Skeletal muscle tissue (tissue), 3 donors: ENCODE measurements at regions not wholly inside any gene's neighbourhood (a gene's known extent, or its start where the extent isn't known, plus 50 kb on each side); places are given as distances from the start of the nearest gene placed in this dataset.

Experiments
- H3K27ac ChIP-seq: one replicate; pipeline ENCODE4 v1.7.0; 2013; ENCODE audit warnings: mild to moderate bottlenecking, low read depth, low read length, inconsistent platforms
- H3K27me3 ChIP-seq, 3 donors: one replicate each; pipeline ENCODE4 v1.7.0; 2013; ENCODE audit warnings: low read length in 3 of 3; ENCODE audit not compliant: control insufficient read depth in 3 of 3, insufficient read depth in 3 of 3
- H3K36me3 ChIP-seq, 3 donors: one replicate each; pipeline ENCODE4 v1.7.0; 2013; ENCODE audit warnings: low read length in 3 of 3; ENCODE audit not compliant: control insufficient read depth in 3 of 3, insufficient read depth in 3 of 3
- H3K4me1 ChIP-seq, 3 donors: one replicate each; pipeline ENCODE4 v1.7.0; 2013; ENCODE audit warnings: low read length in 3 of 3, mild to moderate bottlenecking in 3 of 3; ENCODE audit not compliant: control insufficient read depth in 3 of 3, insufficient read depth in 3 of 3
- H3K4me3 ChIP-seq, 3 donors: one replicate each; pipeline ENCODE4 v1.7.0; 2013; ENCODE audit warnings: low read length in 3 of 3
- H3K9ac ChIP-seq, 3 donors: one replicate each; pipeline ENCODE4 v1.7.0; 2013; ENCODE audit warnings: low read length in 3 of 3, mild to moderate bottlenecking in 3 of 3, moderate library complexity in 2 of 3, low read depth in 1 of 3
- H3K9me3 ChIP-seq, 3 donors: one replicate each; pipeline ENCODE4 v1.7.0; 2013; ENCODE audit warnings: low read length in 3 of 3; ENCODE audit not compliant: control insufficient read depth in 3 of 3
- donor health status: Osteomylitis.

- no peaks in the 10 kb centered on the region for H3K36me3 ChIP-seq
- no peak overlapping the region for H3K4me3 ChIP-seq
- H3K9me3 ChIP-seq = no peaks in the 10 kb centered on the region
- H3K27ac ChIP-seq = no peak overlapping the region
- H3K4me1 ChIP-seq = no peaks in the 10 kb centered on the region
- H3K27me3 ChIP-seq = no peaks in the 10 kb centered on the region
- H3K9ac ChIP-seq = no peak overlapping the region
Observed at GRCh38 chr4:132991111-132991510, 158.0 kb upstream of the PCDH10 start.

GRCh38 chr4:132992686-132993085, 156.4 kb upstream of the PCDH10 start:
- H3K9ac ChIP-seq = no peak overlapping the region
- no peaks in the 10 kb centered on the region for H3K9me3 ChIP-seq
- H3K4me3 ChIP-seq = no peak overlapping the region
- H3K27ac ChIP-seq = no peak overlapping the region
- H3K36me3 ChIP-seq = no peaks in the 10 kb centered on the region
- H3K4me1 ChIP-seq = no peaks in the 10 kb centered on the region
- H3K27me3 ChIP-seq = no peaks in the 10 kb centered on the region

- H3K27ac ChIP-seq = no peak overlapping the region
- H3K4me1 ChIP-seq = no peaks in the 10 kb centered on the region
- H3K27me3 ChIP-seq = no peaks in the 10 kb centered on the region
- H3K36me3 ChIP-seq = no peaks in the 10 kb centered on the region
- H3K9me3 ChIP-seq = no peaks in the 10 kb centered on the region
- H3K4me3 ChIP-seq = no peak overlapping the region
- H3K9ac ChIP-seq = no peak overlapping the region
Observed at GRCh38 chr4:132998585-132999230, 150.4 kb upstream of the PCDH10 start.

GRCh38 chr4:133000012-133000411, 149.1 kb upstream of the PCDH10 start:
- Histone ChIP-seq H3K27ac (no peak overlapping the region), H3K9ac (no peak overlapping the region), H3K4me1 (no peaks in the 10 kb centered on the region), H3K4me3 (no peak overlapping the region), H3K27me3 (no peaks in the 10 kb centered on the region), H3K9me3 (no peaks in the 10 kb centered on the region), H3K36me3 (no peaks in the 10 kb centered on the region)

GRCh38 chr4:133003169-133003568, 145.9 kb upstream of the PCDH10 start:
- H3K27ac ChIP-seq = no peak overlapping the region
- no peaks in the 10 kb centered on the region for H3K9me3 ChIP-seq

GRCh38 chr4:133014473-133015135, 134.5 kb upstream of the PCDH10 start:
- H3K27ac ChIP-seq = no peak overlapping the region
- no peak overlapping the region for H3K4me3 ChIP-seq
- H3K9me3 ChIP-seq = no peaks in the 10 kb centered on the region
- H3K9ac ChIP-seq = no peak overlapping the region
- no peaks in the 10 kb centered on the region for H3K4me1 ChIP-seq
- H3K36me3 ChIP-seq = no peaks in the 10 kb centered on the region
- H3K27me3 ChIP-seq = no peaks in the 10 kb centered on the region

More at GRCh38 chr4:133003169-133003568, 145.9 kb upstream of the PCDH10 start:
- Histone ChIP-seq H3K36me3 (no peaks in the 10 kb centered on the region), H3K27me3 (no peaks in the 10 kb centered on the region), H3K9ac (no peak overlapping the region), H3K4me1 (no peaks in the 10 kb centered on the region), H3K4me3 (no peak overlapping the region)

GRCh38 chr4:133045288-133045687, 103.8 kb upstream of the PCDH10 start:
- H3K9ac ChIP-seq = no peak overlapping the region
- no peaks in the 10 kb centered on the region for H3K9me3 ChIP-seq
- H3K36me3 ChIP-seq = no peaks in the 10 kb centered on the region
- no peaks in the 10 kb centered on the region for H3K27me3 ChIP-seq
- H3K27ac ChIP-seq = no peak overlapping the region
- H3K4me1 ChIP-seq = no peaks in the 10 kb centered on the region
- H3K4me3 ChIP-seq = no peak overlapping the region

GRCh38 chr4:133046156-133046555, 102.9 kb upstream of the PCDH10 start:
- no peaks in the 10 kb centered on the region for H3K27me3 ChIP-seq
- no peaks in the 10 kb centered on the region for H3K9me3 ChIP-seq
- no peak overlapping the region for H3K4me3 ChIP-seq
- no peaks in the 10 kb centered on the region for H3K36me3 ChIP-seq
- no peak overlapping the region for H3K27ac ChIP-seq
- no peaks in the 10 kb centered on the region for H3K4me1 ChIP-seq
- H3K9ac ChIP-seq = no peak overlapping the region

- H3K9me3 ChIP-seq = no peaks in the 10 kb centered on the region
- H3K27ac ChIP-seq = no peak overlapping the region
- no peaks in the 10 kb centered on the region for H3K27me3 ChIP-seq
- H3K9ac ChIP-seq = no peak overlapping the region
- no peaks in the 10 kb centered on the region for H3K36me3 ChIP-seq
- no peak overlapping the region for H3K4me3 ChIP-seq
- no peaks in the 10 kb centered on the region for H3K4me1 ChIP-seq
Observed at GRCh38 chr4:133058701-133059100, 90.4 kb upstream of the PCDH10 start.

- no peaks in the 10 kb centered on the region for H3K4me1 ChIP-seq
- H3K27ac ChIP-seq = no peak overlapping the region
- H3K27me3 ChIP-seq = no peaks in the 10 kb centered on the region
- H3K9ac ChIP-seq = no peak overlapping the region
- H3K4me3 ChIP-seq = no peak overlapping the region
- H3K9me3 ChIP-seq = no peaks in the 10 kb centered on the region
- no peaks in the 10 kb centered on the region for H3K36me3 ChIP-seq
Observed at GRCh38 chr4:133059117-133059516, 90.0 kb upstream of the PCDH10 start.
